ENCODE measurements at regions not wholly inside any gene's neighbourhood (a gene's known extent, or its start where the extent isn't known, plus 50 kb on each side); places are given as distances from the start of the nearest gene placed in this dataset.

GRCh38 chr4:75248770-75249407, 265.3 kb downstream of the RCHY1 start:
- no peak for DNase-seq
- Histone ChIP-seq H3K27me3 (no peaks in the 10 kb centered on the region), H3K9me3 (replicated peaks in 1 of 3) (no peaks in the 10 kb centered on the region), H3K4me3 (no peak overlapping the region), H3K4me1 (replicated peaks in 1 of 2) (no peaks in the 10 kb centered on the region), H3K36me3 (replicated peaks in 1 of 2) (no peaks in the 10 kb centered on the region), H3K27ac (no peak overlapping the region)
- WGBS, 4 donors, result 40 to 82% (median 67%) methylated on average over 2 of the region's 2 CpGs
- TF ChIP-seq CTCF (IDR thresholded peaks at IDR 0.05), result no peak
- TF ChIP-seq POLR2A (IDR thresholded peaks at IDR 0.05), result no peak
- intact Hi-C loops (cut with DNase I), result no loop called here

- DNase-seq, result no peak
- 71 to 80% (median 78%) methylated on average over 6 of the region's 6 CpGs for WGBS, 4 donors
- intact Hi-C loops (cut with DNase I), result no loop called here
These were observed 269.9 kb downstream of the RCHY1 start for GRCh38 chr4:75244325-75244724.

DNA sequence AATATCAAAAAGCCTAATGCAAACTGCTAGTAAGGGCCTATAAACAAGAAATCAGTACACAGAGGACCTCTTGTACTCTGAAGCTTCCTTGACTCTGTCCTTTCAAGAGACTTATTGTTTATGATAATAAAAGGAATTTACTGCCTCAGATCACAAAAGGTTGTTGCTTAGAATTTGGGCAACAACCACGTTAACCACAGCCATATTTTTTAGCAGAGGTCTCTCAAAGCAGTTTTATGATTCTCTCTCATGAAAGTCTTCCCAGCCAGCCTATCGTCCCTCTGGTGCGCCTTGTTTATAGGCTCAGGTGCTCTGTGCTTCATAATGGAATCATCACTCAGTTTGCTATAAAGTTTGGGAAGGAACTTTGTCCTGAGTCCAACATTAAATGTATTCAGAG, 270.6 kb downstream of the RCHY1 start:
- Histone ChIP-seq H3K4me1 (replicated peaks in 1 of 2) (no peaks in the 10 kb centered on the region), H3K9me3 (replicated peaks in 1 of 3) (no peaks in the 10 kb centered on the region), H3K27me3 (no peaks in the 10 kb centered on the region), H3K27ac (no peak overlapping the region), H3K36me3 (replicated peaks in 1 of 2) (no peaks in the 10 kb centered on the region), H3K4me3 (no peak overlapping the region)
- intact Hi-C loops (cut with DNase I), result no loop called here
- DNase-seq, result no peak
- WGBS, 4 donors, result 28 to 43% (median 40%) methylated on average over 3 of the region's 3 CpGs
- TF ChIP-seq CTCF (IDR thresholded peaks at IDR 0.05) (no peak), POLR2A (IDR thresholded peaks at IDR 0.05) (no peak)

More at GRCh38 chr4:75244325-75244724, 269.9 kb downstream of the RCHY1 start:
- Histone ChIP-seq H3K36me3 (replicated peaks in 1 of 2) (no peaks in the 10 kb centered on the region), H3K4me3 (no peak overlapping the region), H3K27me3 (no peaks in the 10 kb centered on the region), H3K4me1 (replicated peaks in 1 of 2) (no peaks in the 10 kb centered on the region), H3K9me3 (replicated peaks in 1 of 3) (no peaks in the 10 kb centered on the region), H3K27ac (no peak overlapping the region)
- TF ChIP-seq POLR2A (IDR thresholded peaks at IDR 0.05) (no peak), CTCF (IDR thresholded peaks at IDR 0.05) (no peak)

DNA sequence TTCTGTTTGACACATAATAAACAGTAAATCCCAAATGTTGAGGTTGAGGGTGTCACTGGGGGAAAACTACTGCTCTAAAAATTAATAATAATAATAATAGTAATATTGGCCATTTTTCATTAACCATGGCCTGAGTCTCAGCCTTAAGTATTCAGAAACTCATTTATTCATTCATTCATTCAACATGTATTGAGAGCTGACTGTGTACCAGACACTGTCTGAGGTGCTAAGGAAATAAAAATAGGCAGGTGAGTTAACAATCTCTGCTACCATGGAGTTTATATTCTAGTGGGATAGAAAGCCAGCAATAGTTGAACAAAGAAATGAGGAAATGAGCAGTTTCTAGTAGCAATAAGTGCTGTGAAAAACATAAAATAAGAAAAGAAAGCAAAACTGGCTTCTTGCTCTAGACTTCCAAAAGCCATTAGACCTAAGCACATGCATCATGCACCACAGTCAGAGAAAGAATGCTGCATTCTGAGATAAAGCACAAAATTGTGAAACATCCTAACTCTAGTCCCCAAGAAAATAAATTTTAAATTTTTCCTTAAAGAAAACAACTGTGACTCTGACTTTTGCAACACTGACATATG, 278.7 kb downstream of the RCHY1 start:
- no peaks in the 10 kb centered on the region for H3K4me1 ChIP-seq (replicated peaks in 1 of 2)
- no peak overlapping the region for H3K27ac ChIP-seq
- no peaks in the 10 kb centered on the region for H3K9me3 ChIP-seq (replicated peaks in 1 of 3)
- intact Hi-C loops (cut with DNase I), result no loop called here
- H3K36me3 ChIP-seq (replicated peaks in 1 of 2), result no peaks in the 10 kb centered on the region
- TF ChIP-seq POLR2A (IDR thresholded peaks at IDR 0.05) (no peak), CTCF (IDR thresholded peaks at IDR 0.05) (no peak)
- H3K27me3 ChIP-seq, result no peaks in the 10 kb centered on the region
- no peak for DNase-seq
- no peak overlapping the region for H3K4me3 ChIP-seq

All from adrenal gland (tissue), 9 donors.